OCI-LY1 (cell line): ENCODE measurements at regions not wholly inside any gene's neighbourhood (a gene's known extent, or its start where the extent isn't known, plus 50 kb on each side); places are given as distances from the start of the nearest gene placed in this dataset.

Experiments used
- EZH2 ChIP-seq: fragments of 200-600 bp; sonication (generic), shearing (Covaris generic); IDR thresholded peaks from 2 replicates; pipeline ENCODE4 v1.8.0; 2017; ENCODE audit warnings: borderline replicate concordance, mixed run types, mild to moderate bottlenecking, antibody characterized with exemption, low read length, moderate library complexity, mixed read lengths
- TF ChIP-seq, protein P1 (sequence below): fragments of 200-600 bp; sonication (generic), shearing (Covaris generic); IDR thresholded peaks from 2 replicates; pipeline ENCODE4 v1.5.1; 2017; ENCODE audit warnings: mild to moderate bottlenecking, antibody characterized with exemption, low read length, moderate library complexity, mixed read lengths

- TF ChIP-seq, protein P1, sequence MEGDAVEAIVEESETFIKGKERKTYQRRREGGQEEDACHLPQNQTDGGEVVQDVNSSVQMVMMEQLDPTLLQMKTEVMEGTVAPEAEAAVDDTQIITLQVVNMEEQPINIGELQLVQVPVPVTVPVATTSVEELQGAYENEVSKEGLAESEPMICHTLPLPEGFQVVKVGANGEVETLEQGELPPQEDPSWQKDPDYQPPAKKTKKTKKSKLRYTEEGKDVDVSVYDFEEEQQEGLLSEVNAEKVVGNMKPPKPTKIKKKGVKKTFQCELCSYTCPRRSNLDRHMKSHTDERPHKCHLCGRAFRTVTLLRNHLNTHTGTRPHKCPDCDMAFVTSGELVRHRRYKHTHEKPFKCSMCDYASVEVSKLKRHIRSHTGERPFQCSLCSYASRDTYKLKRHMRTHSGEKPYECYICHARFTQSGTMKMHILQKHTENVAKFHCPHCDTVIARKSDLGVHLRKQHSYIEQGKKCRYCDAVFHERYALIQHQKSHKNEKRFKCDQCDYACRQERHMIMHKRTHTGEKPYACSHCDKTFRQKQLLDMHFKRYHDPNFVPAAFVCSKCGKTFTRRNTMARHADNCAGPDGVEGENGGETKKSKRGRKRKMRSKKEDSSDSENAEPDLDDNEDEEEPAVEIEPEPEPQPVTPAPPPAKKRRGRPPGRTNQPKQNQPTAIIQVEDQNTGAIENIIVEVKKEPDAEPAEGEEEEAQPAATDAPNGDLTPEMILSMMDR = no peak
- no peak for TF ChIP-seq EZH2
Observed at GRCh38 chr10:88077977-88078376, 214.6 kb downstream of the PTEN start.
